ENCODE measurements at regions not wholly inside any gene's neighbourhood (a gene's known extent, or its start where the extent isn't known, plus 50 kb on each side); places are given as distances from the start of the nearest gene placed in this dataset.

- TF ChIP-seq CTCF (IDR thresholded peaks at IDR 0.05): no peak
- TF ChIP-seq POLR2A (IDR thresholded peaks at IDR 0.05): no peak
Observed at GRCh38 chr11:27228906-27229290, 134.1 kb downstream of the CCDC34 start.

Measured in uterus (tissue), 2 donors.